ENCODE measurements at regions not wholly inside any gene's neighbourhood (a gene's known extent, or its start where the extent isn't known, plus 50 kb on each side); places are given as distances from the start of the nearest gene placed in this dataset.
A peak's percentile ranks its signal among the peaks of the same experiment; 100 is the strongest.
"Not testable (repeated sequence)": the region's sequence is repeated elsewhere in the genome, so short reads cannot be mapped to it uniquely, and the experiment has no call there.

- no peak for TF ChIP-seq CTCF (IDR thresholded peaks at IDR 0.05; ENCODE audit: insufficient read depth, low read length, missing control alignments)
- ChIA-PET POLR2A (no interaction called here), CTCF (no interaction called here)
- DNase-seq (ENCODE audit: low read depth, low spot score) = no peak
- H3K4me3 ChIP-seq (ENCODE audit: low read depth, low read length) = no peak overlapping the region
Measured at GRCh38 chr6:84635081-84635761, 129.2 kb downstream of the TBX18 start.

GRCh38 chr6:84633771-84634170, 130.6 kb downstream of the TBX18 start:
- POLR2A ChIA-PET = no interaction called here
- CTCF ChIA-PET = interaction anchor here (1.1 kb wide), 1 partner anchor 10 kb away, joined by 3 read pairs; no protein-coding TSS in a partner anchor
- DNase-seq (ENCODE audit: low read depth, low spot score) = no peak
- no peak for TF ChIP-seq CTCF (IDR thresholded peaks at IDR 0.05; ENCODE audit: insufficient read depth, low read length, missing control alignments)
- H3K4me3 ChIP-seq (ENCODE audit: low read depth, low read length) = no peak overlapping the region

- CTCF ChIA-PET; DNase-seq (ENCODE audit: low read depth, low spot score); H3K4me3 ChIP-seq (ENCODE audit: low read depth, low read length); POLR2A ChIA-PET: not testable (repeated sequence)
Measured at GRCh38 chr6:84626527-84626926, 137.9 kb downstream of the TBX18 start.

- POLR2A ChIA-PET = no interaction called here
- CTCF ChIA-PET = no interaction called here
- H3K4me3 ChIP-seq (ENCODE audit: low read depth, low read length) = no peak overlapping the region
- no peak for DNase-seq (ENCODE audit: low read depth, low spot score)
- no peak for TF ChIP-seq CTCF (IDR thresholded peaks at IDR 0.05; ENCODE audit: insufficient read depth, low read length, missing control alignments)
Measured at GRCh38 chr6:84625506-84625905, 138.9 kb downstream of the TBX18 start.

- POLR2A ChIA-PET = no interaction called here
- DNase-seq (ENCODE audit: low read depth, low spot score) = peak; percentile 59
- no peak for TF ChIP-seq CTCF (IDR thresholded peaks at IDR 0.05; ENCODE audit: insufficient read depth, low read length, missing control alignments)
- no peak overlapping the region for H3K4me3 ChIP-seq (ENCODE audit: low read depth, low read length)
- CTCF ChIA-PET = interaction anchor here (0.7 to 1.5 kb wide), 4 partner anchors 9 to 237 kb away, joined by 3 read pairs; no protein-coding TSS in a partner anchor
Measured at GRCh38 chr6:84623956-84624680, 140.3 kb downstream of the TBX18 start.

GRCh38 chr6:84618836-84619235, 145.6 kb downstream of the TBX18 start:
- CTCF ChIA-PET = no interaction called here

More at GRCh38 chr6:84618836-84619235, 145.6 kb downstream of the TBX18 start:
- no peak for TF ChIP-seq CTCF (IDR thresholded peaks at IDR 0.05; ENCODE audit: insufficient read depth, low read length, missing control alignments)
- no peak overlapping the region for H3K4me3 ChIP-seq (ENCODE audit: low read depth, low read length)
- POLR2A ChIA-PET = interaction anchor here (0.6 kb wide), 1 partner anchor 178 kb away, joined by 3 read pairs; no protein-coding TSS in a partner anchor
- peak; percentile 65 for DNase-seq (ENCODE audit: low read depth, low spot score)

Data from AG04449 (cell line).